Panc1 (cell line): ENCODE measurements at regions not wholly inside any gene's neighbourhood (a gene's known extent, or its start where the extent isn't known, plus 50 kb on each side); places are given as distances from the start of the nearest gene placed in this dataset.

Source experiments
- ATAC-seq: fragments of 200-7000 bp; cut with Tn5 transposase; 2 replicates; pipeline ENCODE4 v1.9.1; 2020; ENCODE audit warnings: mild to moderate bottlenecking, moderate library complexity
- BruUV-seq: library from RNA; stranded (reverse); fragments of 400-500 nt; replicated peaks from 2 replicates; lab custom pipeline; 2021; lab: Mats Ljungman, UMichigan
- CTCF ChIA-PET: fragments of 300-600 bp; sonication (Branson Sonifier 250); formaldehyde crosslinking; loops from one replicate; lab custom pipeline; 2022; ENCODE audit warnings: antibody characterized with exemption; lab: Charles Lee
- POLR2A ChIA-PET: fragments of 300-600 bp; sonication (Branson Sonifier 250); formaldehyde crosslinking; loops from one replicate; lab custom pipeline; 2022; ENCODE audit warnings: antibody characterized with exemption; lab: Charles Lee
- DNase-seq: peaks from one replicate; pipeline ENCODE4 v3.0.0-alpha.2; 2010; ENCODE audit warnings: low read depth, low spot score
- H3K27ac ChIP-seq: 2 replicates; pipeline ENCODE4 v1.5.1; 2011; ENCODE audit warnings: mild to moderate bottlenecking, low read length, inconsistent platforms
- H3K27me3 ChIP-seq: fragments of 200-500 bp; sonication (Bioruptor generic); 2 replicates; pipeline ENCODE4 v1.6.0; 2014; ENCODE audit warnings: low read length, inconsistent platforms; ENCODE audit not compliant: control insufficient read depth, insufficient read depth
- H3K36me3 ChIP-seq: fragments of 200-500 bp; sonication (Bioruptor generic); 2 replicates; pipeline ENCODE4 v1.5.1; 2014; ENCODE audit warnings: inconsistent platforms, mild to moderate bottlenecking, low read length, moderate library complexity; ENCODE audit not compliant: control insufficient read depth, insufficient read depth
- H3K4me1 ChIP-seq: 2 replicates; pipeline ENCODE4 v1.5.1; 2011; ENCODE audit warnings: inconsistent platforms, mild to moderate bottlenecking, low read length, moderate library complexity; ENCODE audit not compliant: control insufficient read depth, insufficient read depth
- H3K4me3 ChIP-seq, 2 experiments: 2 replicates each; pipeline ENCODE4 v1.5.1; 2011 to 2012; ENCODE audit warnings: low read depth in 2 of 2, low read length in 2 of 2, mild to moderate bottlenecking in 2 of 2, inconsistent platforms in 1 of 2, moderate library complexity in 1 of 2
- H3K9me3 ChIP-seq: fragments of 200-500 bp; sonication (Bioruptor generic); 2 replicates; pipeline ENCODE4 v1.5.1; 2014; ENCODE audit warnings: low read depth, mild to moderate bottlenecking, inconsistent platforms, low read length, moderate library complexity; ENCODE audit not compliant: control insufficient read depth, insufficient read depth
- POLR2AphosphoS5 ChIP-seq: IDR thresholded peaks from 2 replicates; pipeline ENCODE4 v1.6.1; 2012; ENCODE audit warnings: mild to moderate bottlenecking, low read depth, low read length, moderate library complexity
- SIN3A ChIP-seq: IDR thresholded peaks from 2 replicates; pipeline ENCODE4 v1.6.1; 2012; ENCODE audit warnings: low read depth, mild to moderate bottlenecking, low read length, moderate library complexity, borderline replicate concordance; ENCODE audit not compliant: insufficient read depth
- TCF7L2 ChIP-seq: IDR thresholded peaks from 2 replicates; pipeline ENCODE4 v1.6.1; 2011; ENCODE audit warnings: mild to moderate bottlenecking, low read depth, low read length, inconsistent platforms
- in situ Hi-C: cut with HindIII; loops from 2 replicates; pipeline ENCODE4 v1.10.0; 2016; ENCODE audit warnings: low sequenced_read_pairs, low pct_unique_long_range_greater_than_20kb
- intact Hi-C: fragments of 100-400 bp; cut with micrococcal nuclease; formaldehyde crosslinking; loops from one replicate; pipeline ENCODE4 v1.10.0; 2022; ENCODE audit not compliant: unreplicated experiment
- TF ChIP-seq, protein P1 (sequence below), 2 experiments: IDR thresholded peaks; 2 replicates each; pipeline ENCODE4 v1.6.1; 2011 to 2012; ENCODE audit warnings: low read depth in 2 of 2, control low read depth in 1 of 2, low read length in 1 of 2, mild to moderate bottlenecking in 1 of 2, moderate library complexity in 1 of 2; ENCODE audit not compliant: insufficient read depth in 1 of 2
- TF ChIP-seq, protein P2 (sequence below): fragments of 450-650 bp; IDR thresholded peaks from 2 replicates; pipeline ENCODE4 v1.5.1; 2017; ENCODE audit warnings: mild to moderate bottlenecking

DNA sequence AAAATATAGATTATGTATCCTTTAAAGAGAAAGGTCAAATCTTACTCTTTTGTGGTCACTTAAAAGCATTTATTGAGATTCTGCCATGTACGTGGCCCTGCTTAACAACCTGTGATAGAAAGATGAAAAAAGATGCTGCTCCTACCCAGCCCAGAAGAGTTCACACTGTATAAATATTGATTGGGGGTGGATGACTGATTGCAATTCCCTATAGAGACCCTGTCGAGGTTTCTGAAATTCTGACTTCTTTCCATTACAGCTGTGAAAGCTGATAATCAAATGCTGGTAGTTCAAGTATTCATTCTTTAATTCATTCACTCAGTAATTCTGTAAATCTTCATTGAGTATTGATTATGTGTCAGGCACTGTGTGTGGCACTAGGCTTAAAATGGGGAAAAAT is 114.1 kb upstream of the CHL1 start:
- no peak overlapping the region for H3K27ac ChIP-seq
- H3K27me3 ChIP-seq: no peaks in the 10 kb centered on the region
- no peaks in the 10 kb centered on the region for H3K9me3 ChIP-seq
- ChIA-PET CTCF (no interaction called here), POLR2A (no interaction called here)
- in situ Hi-C loops (no loop called here), intact Hi-C loops (no loop called here)
- no peaks in the 10 kb centered on the region for H3K4me1 ChIP-seq
- H3K4me3 ChIP-seq: no peak overlapping the region
- H3K36me3 ChIP-seq: no peaks in the 10 kb centered on the region
- no peak for DNase-seq
- TF ChIP-seq POLR2AphosphoS5: no peak
- no peak for TF ChIP-seq TCF7L2
- TF ChIP-seq SIN3A: no peak
- TF ChIP-seq, protein P1, sequence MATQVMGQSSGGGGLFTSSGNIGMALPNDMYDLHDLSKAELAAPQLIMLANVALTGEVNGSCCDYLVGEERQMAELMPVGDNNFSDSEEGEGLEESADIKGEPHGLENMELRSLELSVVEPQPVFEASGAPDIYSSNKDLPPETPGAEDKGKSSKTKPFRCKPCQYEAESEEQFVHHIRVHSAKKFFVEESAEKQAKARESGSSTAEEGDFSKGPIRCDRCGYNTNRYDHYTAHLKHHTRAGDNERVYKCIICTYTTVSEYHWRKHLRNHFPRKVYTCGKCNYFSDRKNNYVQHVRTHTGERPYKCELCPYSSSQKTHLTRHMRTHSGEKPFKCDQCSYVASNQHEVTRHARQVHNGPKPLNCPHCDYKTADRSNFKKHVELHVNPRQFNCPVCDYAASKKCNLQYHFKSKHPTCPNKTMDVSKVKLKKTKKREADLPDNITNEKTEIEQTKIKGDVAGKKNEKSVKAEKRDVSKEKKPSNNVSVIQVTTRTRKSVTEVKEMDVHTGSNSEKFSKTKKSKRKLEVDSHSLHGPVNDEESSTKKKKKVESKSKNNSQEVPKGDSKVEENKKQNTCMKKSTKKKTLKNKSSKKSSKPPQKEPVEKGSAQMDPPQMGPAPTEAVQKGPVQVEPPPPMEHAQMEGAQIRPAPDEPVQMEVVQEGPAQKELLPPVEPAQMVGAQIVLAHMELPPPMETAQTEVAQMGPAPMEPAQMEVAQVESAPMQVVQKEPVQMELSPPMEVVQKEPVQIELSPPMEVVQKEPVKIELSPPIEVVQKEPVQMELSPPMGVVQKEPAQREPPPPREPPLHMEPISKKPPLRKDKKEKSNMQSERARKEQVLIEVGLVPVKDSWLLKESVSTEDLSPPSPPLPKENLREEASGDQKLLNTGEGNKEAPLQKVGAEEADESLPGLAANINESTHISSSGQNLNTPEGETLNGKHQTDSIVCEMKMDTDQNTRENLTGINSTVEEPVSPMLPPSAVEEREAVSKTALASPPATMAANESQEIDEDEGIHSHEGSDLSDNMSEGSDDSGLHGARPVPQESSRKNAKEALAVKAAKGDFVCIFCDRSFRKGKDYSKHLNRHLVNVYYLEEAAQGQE (IDR thresholded peaks at IDR 0.05; ENCODE audit: insufficient read depth in 1 of 2, low read depth in 2 of 2, low read length in 1 of 2): no peak
- TF ChIP-seq, protein P2, sequence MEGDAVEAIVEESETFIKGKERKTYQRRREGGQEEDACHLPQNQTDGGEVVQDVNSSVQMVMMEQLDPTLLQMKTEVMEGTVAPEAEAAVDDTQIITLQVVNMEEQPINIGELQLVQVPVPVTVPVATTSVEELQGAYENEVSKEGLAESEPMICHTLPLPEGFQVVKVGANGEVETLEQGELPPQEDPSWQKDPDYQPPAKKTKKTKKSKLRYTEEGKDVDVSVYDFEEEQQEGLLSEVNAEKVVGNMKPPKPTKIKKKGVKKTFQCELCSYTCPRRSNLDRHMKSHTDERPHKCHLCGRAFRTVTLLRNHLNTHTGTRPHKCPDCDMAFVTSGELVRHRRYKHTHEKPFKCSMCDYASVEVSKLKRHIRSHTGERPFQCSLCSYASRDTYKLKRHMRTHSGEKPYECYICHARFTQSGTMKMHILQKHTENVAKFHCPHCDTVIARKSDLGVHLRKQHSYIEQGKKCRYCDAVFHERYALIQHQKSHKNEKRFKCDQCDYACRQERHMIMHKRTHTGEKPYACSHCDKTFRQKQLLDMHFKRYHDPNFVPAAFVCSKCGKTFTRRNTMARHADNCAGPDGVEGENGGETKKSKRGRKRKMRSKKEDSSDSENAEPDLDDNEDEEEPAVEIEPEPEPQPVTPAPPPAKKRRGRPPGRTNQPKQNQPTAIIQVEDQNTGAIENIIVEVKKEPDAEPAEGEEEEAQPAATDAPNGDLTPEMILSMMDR: no peak
- BruUV-seq: no TSS peak
- no peak for ATAC-seq

DNA sequence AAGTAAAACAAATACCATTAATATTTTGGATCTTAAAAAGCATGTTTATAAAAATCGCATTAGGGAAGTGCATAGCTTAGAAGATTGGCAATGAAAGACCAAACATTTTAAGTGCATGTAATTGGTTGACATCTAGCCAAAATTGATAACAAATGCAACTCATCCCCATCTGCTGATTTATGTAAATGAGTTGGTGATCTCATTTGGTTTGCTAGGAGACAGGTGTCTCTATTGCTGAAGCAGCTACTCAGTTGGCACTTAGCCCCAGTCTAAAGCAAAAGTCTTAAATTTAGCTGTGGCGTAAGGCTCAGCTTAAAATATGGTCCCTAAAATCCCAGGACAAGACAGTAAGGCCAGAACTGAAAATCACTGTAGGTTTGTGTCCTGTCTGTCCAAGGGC is 113.5 kb upstream of the CHL1 start:
- TF ChIP-seq TCF7L2 (no peak), SIN3A (no peak), POLR2AphosphoS5 (no peak)
- TF ChIP-seq, protein P1 (IDR thresholded peaks at IDR 0.05; ENCODE audit: insufficient read depth in 1 of 2, low read depth in 2 of 2, low read length in 1 of 2): no peak
- TF ChIP-seq, protein P2: no peak
- no peaks in the 10 kb centered on the region for H3K36me3 ChIP-seq
- ATAC-seq (no peak), DNase-seq (no peak)
- H3K4me3 ChIP-seq: no peak overlapping the region
- no peaks in the 10 kb centered on the region for H3K9me3 ChIP-seq
- POLR2A ChIA-PET: no interaction called here
- in situ Hi-C loops: no loop called here
- H3K4me1 ChIP-seq: no peaks in the 10 kb centered on the region
- BruUV-seq: no TSS peak
- H3K27me3 ChIP-seq: no peaks in the 10 kb centered on the region
- CTCF ChIA-PET: no interaction called here
- H3K27ac ChIP-seq: no peak overlapping the region
- intact Hi-C loops: no loop called here
